NCI-H2171 treated with DMSO at 0.1 percent for 48 hours (cell line): ENCODE measurements at regions not wholly inside any gene's neighbourhood (a gene's known extent, or its start where the extent isn't known, plus 50 kb on each side); places are given as distances from the start of the nearest gene placed in this dataset.
"Not testable (repeated sequence)": the region's sequence is repeated elsewhere in the genome, so short reads cannot be mapped to it uniquely, and the experiment has no call there.

Experiments used
- DNase-seq: peaks from one replicate; lab custom pipeline; 2025; lab: John Stamatoyannopoulos, UW

- no peak for DNase-seq
These were observed 195.8 kb downstream of the MATN1 start for GRCh38 chr1:30527511-30528140.

- no peak for DNase-seq
These were observed 196.6 kb downstream of the MATN1 start for GRCh38 chr1:30526652-30527345.

- no peak for DNase-seq
These were observed 197.3 kb downstream of the MATN1 start for GRCh38 chr1:30525971-30526651.

GRCh38 chr1:30525631-30525970 is 197.8 kb downstream of the MATN1 start:
- DNase-seq = no peak

- no peak for DNase-seq
These were observed 198.4 kb downstream of the MATN1 start for GRCh38 chr1:30524840-30525617.

- not testable (repeated sequence) for DNase-seq
These were observed 199.3 kb downstream of the MATN1 start for GRCh38 chr1:30524025-30524555.

- DNase-seq = peak; percentile 1
These were observed 200.0 kb downstream of the MATN1 start for GRCh38 chr1:30523055-30524020.

GRCh38 chr1:30522031-30523004 is 201.1 kb downstream of the MATN1 start:
- peak; percentile 12 for DNase-seq

- DNase-seq = no peak
These were observed 202.0 kb downstream of the MATN1 start for GRCh38 chr1:30521261-30521865.

- no peak for DNase-seq
These were observed 202.9 kb downstream of the MATN1 start for GRCh38 chr1:30520476-30520875.

- DNase-seq = no peak
These were observed 204.1 kb downstream of the MATN1 start for GRCh38 chr1:30519201-30519763.

GRCh38 chr1:30518696-30519095 is 204.7 kb downstream of the MATN1 start:
- DNase-seq = no peak

GRCh38 chr1:30518186-30518585 is 205.2 kb downstream of the MATN1 start:
- DNase-seq = no peak

- DNase-seq = not testable (repeated sequence)
These were observed 205.7 kb downstream of the MATN1 start for GRCh38 chr1:30517666-30518065.

GRCh38 chr1:30517241-30517640 is 206.1 kb downstream of the MATN1 start:
- DNase-seq = not testable (repeated sequence)

GRCh38 chr1:30516485-30516858 is 206.9 kb downstream of the MATN1 start:
- DNase-seq = no peak

- DNase-seq = no peak
These were observed 207.5 kb downstream of the MATN1 start for GRCh38 chr1:30515755-30516484.

- no peak for DNase-seq
These were observed 208.4 kb downstream of the MATN1 start for GRCh38 chr1:30514945-30515344.
